ENCODE measurements at regions not wholly inside any gene's neighbourhood (a gene's known extent, or its start where the extent isn't known, plus 50 kb on each side); places are given as distances from the start of the nearest gene placed in this dataset.
A peak's percentile ranks its signal among the peaks of the same experiment; 100 is the strongest.

- DNase-seq (ENCODE audit: low spot score) = peak; percentile 90
Observed at GRCh38 chr9:693201-694091, 148.1 kb upstream of the DMRT1 start.

GRCh38 chr9:694092-694402 lies 147.4 kb upstream of the DMRT1 start:
- DNase-seq (ENCODE audit: low spot score) = no peak

DNA sequence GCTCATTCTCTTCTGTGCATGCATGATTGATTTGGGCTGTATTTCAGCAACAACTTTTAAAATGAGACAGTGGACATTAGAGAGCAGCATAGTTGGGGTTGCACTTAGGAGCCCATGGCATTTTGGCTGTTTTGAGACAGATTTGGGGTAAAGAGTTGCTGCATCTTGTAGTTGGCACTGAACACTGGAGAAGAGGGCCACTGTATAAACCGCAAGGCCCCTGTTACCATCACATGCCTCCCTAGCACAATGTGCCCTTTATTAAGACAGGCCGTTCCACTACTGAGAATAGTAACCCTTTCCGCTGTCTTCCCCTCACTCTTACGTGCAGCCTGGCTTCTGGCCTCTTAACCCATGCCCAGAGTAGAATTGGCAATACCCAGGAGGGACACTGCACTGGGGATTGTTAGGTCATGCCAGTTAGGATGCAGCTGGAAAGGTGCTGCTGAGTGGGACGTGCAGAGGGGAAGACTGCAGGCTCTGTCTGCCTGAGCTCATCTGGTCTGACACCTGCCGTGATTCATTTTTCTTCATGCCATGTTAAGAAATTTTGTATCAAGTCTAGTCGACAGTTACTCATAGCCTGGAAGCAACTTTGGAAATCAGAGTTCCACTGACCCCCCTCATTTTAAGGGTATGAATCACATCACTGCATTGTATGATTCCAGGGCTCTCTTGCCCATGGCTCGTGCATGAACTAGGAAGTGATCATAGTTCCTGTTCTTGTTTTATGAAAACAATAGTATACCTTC lies 146.9 kb upstream of the DMRT1 start:
- peak; percentile 97 for DNase-seq (ENCODE audit: low spot score)

GRCh38 chr9:695252-695651 lies 146.2 kb upstream of the DMRT1 start:
- DNase-seq (ENCODE audit: low spot score) = no peak

- peak; percentile 81 for DNase-seq (ENCODE audit: low spot score)
Observed at GRCh38 chr9:696332-697323, 144.9 kb upstream of the DMRT1 start.

DNA sequence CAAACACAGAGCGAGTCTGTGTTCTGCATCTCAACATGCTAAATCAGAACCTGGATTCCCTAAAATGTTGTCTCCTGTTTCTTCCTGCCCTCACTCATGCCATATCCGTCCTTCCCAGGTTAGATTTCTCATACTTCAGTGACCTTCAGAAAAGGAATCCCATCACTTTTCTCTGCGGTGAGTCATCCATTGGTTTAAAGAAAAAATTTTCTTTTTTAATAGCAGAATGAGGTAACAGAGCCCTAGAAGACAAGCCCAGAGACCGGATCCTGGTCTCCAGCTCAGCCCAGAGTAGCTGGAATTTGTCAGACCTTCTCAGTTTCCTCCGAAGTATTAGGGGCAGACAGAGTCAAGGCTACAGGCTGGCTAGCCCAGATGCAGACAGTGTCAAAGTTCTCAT lies 143.2 kb upstream of the DMRT1 start:
- peak; percentile 68 for DNase-seq (ENCODE audit: low spot score)

DNA sequence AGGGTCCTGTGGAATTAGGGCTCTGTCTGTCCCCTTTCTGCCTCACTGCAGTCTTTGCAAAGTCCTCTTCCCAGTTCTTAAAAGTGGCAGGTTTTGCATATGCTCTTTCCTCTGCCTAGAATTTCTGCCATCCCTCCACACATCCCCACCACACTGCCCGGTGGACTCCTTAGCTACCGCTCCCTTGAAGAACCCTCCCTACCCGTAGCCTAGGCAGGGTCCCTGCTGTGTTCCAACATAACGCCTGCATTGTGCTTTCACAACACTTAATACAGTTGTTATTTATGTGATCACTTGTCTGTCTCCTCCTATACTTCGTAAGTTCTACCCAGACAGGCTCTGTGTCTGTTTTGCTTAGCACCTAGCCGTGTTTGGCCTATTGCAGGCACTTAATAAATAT lies 142.5 kb upstream of the DMRT1 start:
- DNase-seq (ENCODE audit: low spot score) = no peak

GRCh38 chr9:699396-699795 lies 142.1 kb upstream of the DMRT1 start:
- DNase-seq (ENCODE audit: low spot score) = no peak

DNA sequence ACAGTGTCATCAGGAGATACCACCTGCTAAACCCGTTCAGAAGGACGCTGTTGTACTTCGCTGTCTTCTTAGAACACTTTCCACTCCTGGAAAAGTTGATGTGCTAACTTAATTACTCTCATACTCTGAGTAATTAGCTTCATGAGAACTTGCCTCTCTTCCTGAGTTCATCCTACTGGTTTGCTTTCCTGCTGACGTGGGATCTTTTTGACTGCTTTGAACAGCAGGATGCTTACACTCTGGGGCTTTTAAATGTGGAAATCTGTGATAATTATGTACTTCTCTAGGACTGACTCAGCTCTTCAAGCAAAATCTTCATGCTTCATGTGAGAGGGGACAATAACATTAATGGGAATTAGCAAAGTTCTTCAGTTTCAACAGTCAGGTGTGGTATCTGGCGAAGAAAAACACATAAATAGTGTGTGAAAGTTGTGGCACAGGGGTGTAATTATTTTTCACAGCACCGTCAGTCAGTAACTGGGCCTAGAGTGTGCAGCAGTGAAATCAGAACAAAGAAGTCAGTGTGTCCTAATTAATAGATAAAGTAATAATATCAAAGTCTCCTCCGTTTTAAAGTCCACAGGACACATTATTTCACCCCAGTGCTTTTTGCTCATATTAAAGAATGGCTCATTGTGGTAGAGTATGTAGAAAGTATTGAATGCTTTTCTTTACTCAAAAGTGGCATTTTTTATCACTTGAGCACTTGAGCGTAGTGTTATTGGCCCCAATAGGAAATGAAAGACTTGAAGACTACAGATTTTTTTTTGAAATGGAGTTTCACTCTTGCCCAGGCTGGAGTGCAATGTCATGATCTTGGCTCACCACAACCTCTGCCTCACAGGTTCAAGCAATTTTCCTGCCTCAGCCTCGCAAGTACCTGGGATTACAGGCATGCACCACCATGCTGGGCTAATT lies 140.9 kb upstream of the DMRT1 start:
- no peak for DNase-seq (ENCODE audit: low spot score)

GRCh38 chr9:703392-703791 lies 138.1 kb upstream of the DMRT1 start:
- no peak for DNase-seq (ENCODE audit: low spot score)

GRCh38 chr9:706073-706472 lies 135.4 kb upstream of the DMRT1 start:
- no peak for DNase-seq (ENCODE audit: low spot score)

DNA sequence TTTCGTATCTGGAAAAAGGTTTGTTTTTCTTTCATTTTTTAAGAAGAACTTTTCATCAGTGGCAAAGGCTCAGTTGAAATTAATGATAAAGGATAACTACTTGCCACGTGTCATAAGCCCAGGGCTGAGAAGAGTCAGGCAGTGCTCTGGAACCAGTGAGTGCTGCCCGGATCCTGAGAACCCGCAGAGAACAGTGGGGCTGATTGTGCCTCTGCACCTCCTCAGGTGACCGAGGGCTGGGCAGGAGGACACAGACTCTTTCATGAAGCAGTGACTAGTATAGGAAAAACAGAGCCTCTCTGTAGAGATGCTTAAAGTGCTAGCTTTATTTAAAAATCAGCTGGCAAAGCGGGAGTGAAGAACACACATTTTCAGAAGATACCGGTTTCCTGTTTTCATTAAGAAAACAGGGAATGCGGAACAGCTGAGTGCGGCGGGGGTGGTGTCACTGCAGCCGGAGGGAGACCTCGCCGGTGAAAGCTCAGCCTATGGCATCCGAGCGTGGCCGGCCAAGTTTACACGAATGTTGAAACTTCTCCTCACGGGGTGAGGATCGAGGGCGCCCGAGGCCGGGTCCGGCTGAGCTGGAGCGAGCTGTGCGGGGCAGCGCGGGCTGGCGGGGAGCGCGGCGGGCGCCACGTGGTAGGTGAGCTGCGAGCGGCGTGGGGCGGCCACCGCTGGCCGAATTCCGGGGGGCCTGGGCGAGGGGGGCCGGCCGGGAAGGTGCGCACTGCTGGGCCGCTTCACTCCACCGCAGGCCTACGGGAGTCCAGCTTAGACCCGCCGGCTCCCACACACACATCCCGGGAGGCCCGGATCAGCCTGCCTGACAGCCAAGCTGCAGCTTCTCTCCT lies 134.7 kb upstream of the DMRT1 start:
- peak; percentile 33 for DNase-seq (ENCODE audit: low spot score)

DNA sequence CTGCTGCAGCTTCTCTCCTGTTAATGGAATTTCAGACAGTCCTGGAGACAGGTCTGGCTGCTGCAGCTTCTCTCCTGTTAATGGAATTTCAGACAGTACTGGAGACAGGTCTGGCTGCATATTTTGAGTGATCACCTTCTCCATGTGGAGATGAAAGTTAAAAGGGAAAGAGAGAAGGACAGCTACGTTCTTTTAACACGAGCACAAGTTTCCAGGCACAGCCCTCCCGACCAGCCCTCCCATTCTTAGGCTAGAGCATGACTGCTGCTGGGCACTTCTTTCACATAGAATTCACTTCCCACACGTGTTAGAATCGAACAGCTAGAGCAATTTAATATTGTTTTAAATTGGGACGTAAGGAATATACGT lies 133.3 kb upstream of the DMRT1 start:
- no peak for DNase-seq (ENCODE audit: low spot score)

- DNase-seq (ENCODE audit: low spot score) = no peak
Observed at GRCh38 chr9:708551-709432, 132.7 kb upstream of the DMRT1 start.

DNA sequence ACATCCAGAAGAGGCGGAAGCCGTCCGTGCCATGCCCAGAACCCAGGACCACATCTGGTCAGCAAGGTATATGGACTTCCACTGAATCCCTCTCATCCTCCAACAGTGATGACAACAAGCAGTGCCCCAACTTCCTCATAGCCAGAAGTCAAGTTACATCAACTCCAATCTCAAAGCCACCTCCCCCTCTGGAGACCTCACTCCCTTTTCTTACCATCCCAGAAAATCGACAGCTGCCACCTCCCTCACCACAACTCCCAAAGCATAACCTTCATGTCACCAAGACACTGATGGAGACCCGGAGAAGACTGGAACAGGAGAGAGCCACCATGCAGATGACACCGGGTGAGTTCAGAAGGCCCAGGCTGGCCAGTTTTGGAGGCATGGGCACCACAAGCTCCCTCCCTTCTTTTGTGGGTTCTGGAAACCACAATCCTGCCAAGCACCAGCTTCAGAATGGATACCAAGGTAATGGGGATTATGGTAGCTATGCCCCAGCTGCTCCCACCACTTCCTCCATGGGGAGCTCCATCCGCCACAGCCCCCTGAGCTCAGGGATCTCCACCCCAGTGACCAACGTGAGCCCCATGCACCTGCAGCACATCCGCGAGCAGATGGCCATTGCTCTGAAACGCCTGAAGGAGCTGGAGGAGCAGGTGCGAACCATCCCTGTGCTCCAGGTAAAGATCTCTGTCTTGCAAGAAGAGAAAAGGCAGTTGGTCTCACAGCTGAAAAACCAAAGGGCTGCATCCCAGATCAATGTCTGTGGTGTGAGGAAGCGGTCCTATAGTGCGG lies 130.3 kb upstream of the DMRT1 start:
- no peak for DNase-seq (ENCODE audit: low spot score)

DNA sequence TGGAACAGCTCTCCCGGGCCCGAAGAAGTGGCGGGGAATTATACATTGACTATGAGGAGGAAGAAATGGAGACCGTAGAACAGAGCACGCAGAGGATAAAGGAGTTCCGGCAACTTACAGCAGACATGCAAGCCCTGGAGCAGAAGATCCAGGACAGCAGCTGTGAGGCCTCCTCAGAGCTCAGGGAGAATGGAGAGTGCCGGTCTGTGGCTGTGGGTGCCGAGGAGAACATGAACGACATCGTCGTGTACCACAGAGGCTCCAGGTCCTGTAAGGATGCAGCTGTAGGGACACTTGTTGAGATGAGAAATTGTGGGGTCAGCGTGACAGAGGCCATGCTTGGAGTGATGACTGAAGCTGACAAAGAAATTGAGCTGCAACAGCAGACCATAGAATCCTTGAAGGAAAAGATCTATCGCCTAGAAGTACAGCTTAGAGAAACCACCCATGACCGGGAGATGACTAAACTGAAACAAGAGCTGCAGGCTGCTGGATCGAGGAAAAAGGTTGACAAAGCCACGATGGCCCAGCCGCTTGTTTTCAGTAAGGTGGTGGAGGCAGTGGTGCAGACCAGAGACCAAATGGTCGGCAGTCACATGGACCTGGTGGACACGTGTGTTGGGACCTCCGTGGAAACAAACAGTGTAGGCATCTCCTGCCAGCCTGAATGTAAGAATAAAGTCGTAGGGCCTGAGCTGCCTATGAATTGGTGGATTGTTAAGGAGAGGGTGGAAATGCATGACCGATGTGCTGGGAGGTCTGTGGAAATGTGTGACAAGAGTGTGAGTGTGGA lies 129.5 kb upstream of the DMRT1 start:
- DNase-seq (ENCODE audit: low spot score) = no peak

GRCh38 chr9:712643-713042 lies 128.9 kb upstream of the DMRT1 start:
- DNase-seq (ENCODE audit: low spot score) = no peak

DNA sequence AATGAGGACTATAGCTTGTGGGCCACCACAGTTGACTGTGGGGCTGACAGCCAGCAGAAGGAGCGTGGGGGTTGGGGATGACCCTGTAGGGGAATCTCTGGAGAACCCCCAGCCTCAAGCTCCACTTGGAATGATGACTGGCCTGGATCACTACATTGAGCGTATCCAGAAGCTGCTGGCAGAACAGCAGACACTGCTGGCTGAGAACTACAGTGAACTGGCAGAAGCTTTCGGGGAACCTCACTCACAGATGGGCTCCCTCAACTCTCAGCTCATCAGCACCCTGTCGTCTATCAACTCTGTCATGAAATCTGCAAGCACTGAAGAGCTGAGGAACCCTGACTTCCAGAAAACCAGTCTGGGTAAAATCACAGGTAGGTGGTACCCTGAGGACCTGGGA lies 128.4 kb upstream of the DMRT1 start:
- no peak for DNase-seq (ENCODE audit: low spot score)
